Testis (tissue), 2 donors: ENCODE measurements at regions not wholly inside any gene's neighbourhood (a gene's known extent, or its start where the extent isn't known, plus 50 kb on each side); places are given as distances from the start of the nearest gene placed in this dataset.

Experiments
- CTCF ChIP-seq, 3 experiments: fragments of 450-650 bp in 2 of 3; fragments of 200-600 bp in 1 of 3; sonication (generic) in 1 of 3; IDR thresholded peaks; one replicate each; pipeline ENCODE4 v1.5.1; 2016 to 2019; ENCODE audit warnings: antibody characterized with exemption in 3 of 3, mild to moderate bottlenecking in 2 of 3, moderate library complexity in 1 of 3
- POLR2A ChIP-seq: fragments of 450-650 bp; IDR thresholded peaks from one replicate; pipeline ENCODE4 v1.6.1; 2017; ENCODE audit warnings: antibody characterized with exemption, mild to moderate bottlenecking, moderate library complexity

- TF ChIP-seq CTCF (IDR thresholded peaks at IDR 0.05): no peak
- no peak for TF ChIP-seq POLR2A
Observed at GRCh38 chr2:190786404-190787166, 94.0 kb upstream of the GLS start.
